ENCODE measurements at regions not wholly inside any gene's neighbourhood (a gene's known extent, or its start where the extent isn't known, plus 50 kb on each side); places are given as distances from the start of the nearest gene placed in this dataset.

GRCh38 chr7:25520516-25520915 is 292.2 kb upstream of the NPVF start:
- Histone ChIP-seq H3K27me3 (replicated peaks; ENCODE audit: insufficient read depth, low read depth, low read length, poor library complexity) (peaks cover 27% of the 10 kb centered on the region), H3K36me3 (ENCODE audit: insufficient read depth, low read length, poor library complexity, severe bottlenecking) (no peaks in the 10 kb centered on the region), H3K4me1 (ENCODE audit: insufficient read depth, low read length, poor library complexity, severe bottlenecking) (no peaks in the 10 kb centered on the region), H3K4me3 (ENCODE audit: low read depth, low read length, poor library complexity, severe bottlenecking) (no peak overlapping the region), H3K27ac (ENCODE audit: low read depth, low read length, poor library complexity, severe bottlenecking) (no peak overlapping the region), H3K9me3 (ENCODE audit: low read depth, low read length, poor library complexity, severe bottlenecking) (no peaks in the 10 kb centered on the region)
- ChIA-PET POLR2A (ENCODE audit: low non-redundant PET) (no interaction called here), CTCF (no interaction called here)
- intact Hi-C loops (cut with micrococcal nuclease; ENCODE audit: unreplicated experiment), result no loop called here
- BruUV-seq (replicated peaks), result no TSS peak
- TF ChIP-seq EZH2 (IDR thresholded peaks at IDR 0.05; ENCODE audit: borderline replicate concordance, low read depth, low read length, poor library complexity, severe bottlenecking), result no peak
- no peak for DNase-seq (ENCODE audit: low spot score)

GRCh38 chr7:25521236-25521635 is 292.9 kb upstream of the NPVF start:
- BruUV-seq (replicated peaks), result no TSS peak
- ChIA-PET CTCF (no interaction called here), POLR2A (ENCODE audit: low non-redundant PET) (no interaction called here)
- Histone ChIP-seq H3K27ac (ENCODE audit: low read depth, low read length, poor library complexity, severe bottlenecking) (no peak overlapping the region), H3K9me3 (ENCODE audit: low read depth, low read length, poor library complexity, severe bottlenecking) (no peaks in the 10 kb centered on the region), H3K36me3 (ENCODE audit: insufficient read depth, low read length, poor library complexity, severe bottlenecking) (no peaks in the 10 kb centered on the region), H3K4me1 (ENCODE audit: insufficient read depth, low read length, poor library complexity, severe bottlenecking) (no peaks in the 10 kb centered on the region), H3K4me3 (ENCODE audit: low read depth, low read length, poor library complexity, severe bottlenecking) (no peak overlapping the region), H3K27me3 (replicated peaks; ENCODE audit: insufficient read depth, low read depth, low read length, poor library complexity) (peaks cover 34% of the 10 kb centered on the region)
- DNase-seq (ENCODE audit: low spot score), result no peak
- intact Hi-C loops (cut with micrococcal nuclease; ENCODE audit: unreplicated experiment), result no loop called here
- TF ChIP-seq EZH2 (IDR thresholded peaks at IDR 0.05; ENCODE audit: borderline replicate concordance, low read depth, low read length, poor library complexity, severe bottlenecking), result no peak
- TF ChIP-seq, protein P1, sequence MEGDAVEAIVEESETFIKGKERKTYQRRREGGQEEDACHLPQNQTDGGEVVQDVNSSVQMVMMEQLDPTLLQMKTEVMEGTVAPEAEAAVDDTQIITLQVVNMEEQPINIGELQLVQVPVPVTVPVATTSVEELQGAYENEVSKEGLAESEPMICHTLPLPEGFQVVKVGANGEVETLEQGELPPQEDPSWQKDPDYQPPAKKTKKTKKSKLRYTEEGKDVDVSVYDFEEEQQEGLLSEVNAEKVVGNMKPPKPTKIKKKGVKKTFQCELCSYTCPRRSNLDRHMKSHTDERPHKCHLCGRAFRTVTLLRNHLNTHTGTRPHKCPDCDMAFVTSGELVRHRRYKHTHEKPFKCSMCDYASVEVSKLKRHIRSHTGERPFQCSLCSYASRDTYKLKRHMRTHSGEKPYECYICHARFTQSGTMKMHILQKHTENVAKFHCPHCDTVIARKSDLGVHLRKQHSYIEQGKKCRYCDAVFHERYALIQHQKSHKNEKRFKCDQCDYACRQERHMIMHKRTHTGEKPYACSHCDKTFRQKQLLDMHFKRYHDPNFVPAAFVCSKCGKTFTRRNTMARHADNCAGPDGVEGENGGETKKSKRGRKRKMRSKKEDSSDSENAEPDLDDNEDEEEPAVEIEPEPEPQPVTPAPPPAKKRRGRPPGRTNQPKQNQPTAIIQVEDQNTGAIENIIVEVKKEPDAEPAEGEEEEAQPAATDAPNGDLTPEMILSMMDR (conservative IDR thresholded peaks at IDR 0.05; ENCODE audit: low read depth, low read length), result no peak

GRCh38 chr7:25522727-25523126 is 294.4 kb upstream of the NPVF start:
- POLR2A ChIA-PET (ENCODE audit: low non-redundant PET), result no interaction called here
- Histone ChIP-seq H3K9me3 (ENCODE audit: low read depth, low read length, poor library complexity, severe bottlenecking) (no peaks in the 10 kb centered on the region), H3K4me1 (ENCODE audit: insufficient read depth, low read length, poor library complexity, severe bottlenecking) (no peaks in the 10 kb centered on the region), H3K36me3 (ENCODE audit: insufficient read depth, low read length, poor library complexity, severe bottlenecking) (no peaks in the 10 kb centered on the region), H3K27ac (ENCODE audit: low read depth, low read length, poor library complexity, severe bottlenecking) (no peak overlapping the region), H3K4me3 (ENCODE audit: low read depth, low read length, poor library complexity, severe bottlenecking) (no peak overlapping the region), H3K27me3 (replicated peaks; ENCODE audit: insufficient read depth, low read depth, low read length, poor library complexity) (peaks cover 48% of the 10 kb centered on the region)
- CTCF ChIA-PET, result no interaction called here
- no peak for DNase-seq (ENCODE audit: low spot score)
- BruUV-seq (replicated peaks), result no TSS peak
- intact Hi-C loops (cut with micrococcal nuclease; ENCODE audit: unreplicated experiment), result no loop called here
- TF ChIP-seq, protein P1 (conservative IDR thresholded peaks at IDR 0.05; ENCODE audit: low read depth, low read length), result no peak
- TF ChIP-seq EZH2 (IDR thresholded peaks at IDR 0.05; ENCODE audit: borderline replicate concordance, low read depth, low read length, poor library complexity, severe bottlenecking), result no peak

- Histone ChIP-seq H3K27me3 (replicated peaks; ENCODE audit: insufficient read depth, low read depth, low read length, poor library complexity) (peaks cover 48% of the 10 kb centered on the region), H3K4me3 (ENCODE audit: low read depth, low read length, poor library complexity, severe bottlenecking) (no peak overlapping the region), H3K9me3 (ENCODE audit: low read depth, low read length, poor library complexity, severe bottlenecking) (no peaks in the 10 kb centered on the region), H3K36me3 (ENCODE audit: insufficient read depth, low read length, poor library complexity, severe bottlenecking) (no peaks in the 10 kb centered on the region), H3K4me1 (ENCODE audit: insufficient read depth, low read length, poor library complexity, severe bottlenecking) (no peaks in the 10 kb centered on the region), H3K27ac (ENCODE audit: low read depth, low read length, poor library complexity, severe bottlenecking) (no peak overlapping the region)
- intact Hi-C loops (cut with micrococcal nuclease; ENCODE audit: unreplicated experiment), result no loop called here
- CTCF ChIA-PET, result interaction anchor here (0.5 kb wide), 1 partner anchor 1812 kb away, joined by 5 read pairs; no protein-coding TSS in a partner anchor
- POLR2A ChIA-PET (ENCODE audit: low non-redundant PET), result no interaction called here
- no TSS peak for BruUV-seq (replicated peaks)
- TF ChIP-seq, protein P1 (conservative IDR thresholded peaks at IDR 0.05; ENCODE audit: low read depth, low read length), result no peak
- no peak for TF ChIP-seq EZH2 (IDR thresholded peaks at IDR 0.05; ENCODE audit: borderline replicate concordance, low read depth, low read length, poor library complexity, severe bottlenecking)
- DNase-seq (ENCODE audit: low spot score), result no peak
Observed at GRCh38 chr7:25527665-25528170, 299.4 kb upstream of the NPVF start.
